DND-41 (cell line): ENCODE measurements at regions not wholly inside any gene's neighbourhood (a gene's known extent, or its start where the extent isn't known, plus 50 kb on each side); places are given as distances from the start of the nearest gene placed in this dataset.

Source experiments
- ATAC-seq: fragments of 200-7000 bp; cut with Tn5 transposase; 3 replicates; pipeline ENCODE4 v1.9.1; 2021; ENCODE audit warnings: low read depth; ENCODE audit not compliant: insufficient read depth
- DNase-seq: peaks from one replicate; pipeline ENCODE4 v3.0.0-alpha.2; 2020
- H2AFZ ChIP-seq: 2 replicates; pipeline ENCODE4 v1.6.0; 2012; ENCODE audit warnings: low read depth, low read length
- H3K27ac ChIP-seq: 2 replicates; pipeline ENCODE4 v1.5.1; 2012; ENCODE audit warnings: low read length, inconsistent platforms
- H3K27me3 ChIP-seq: fragments of 200-600 bp; sonication (generic); 2 replicates; pipeline ENCODE4 v1.6.0; 2012; ENCODE audit warnings: low read length, mild to moderate bottlenecking, inconsistent platforms; ENCODE audit not compliant: insufficient read depth, poor library complexity
- H3K36me3 ChIP-seq: 2 replicates; pipeline ENCODE4 v1.5.1; 2012; ENCODE audit warnings: low read length, inconsistent platforms; ENCODE audit not compliant: insufficient read depth
- H3K4me1 ChIP-seq: 2 replicates; pipeline ENCODE4 v1.5.1; 2012; ENCODE audit warnings: mild to moderate bottlenecking, low read length; ENCODE audit not compliant: insufficient read depth
- H3K4me2 ChIP-seq: 2 replicates; pipeline ENCODE4 v1.6.0; 2012; ENCODE audit warnings: mild to moderate bottlenecking, moderate library complexity, low read length, inconsistent platforms; ENCODE audit not compliant: insufficient read depth
- H3K4me3 ChIP-seq, 2 experiments: fragments of 200-600 bp in 1 of 2; shearing (Covaris generic) in 1 of 2; 2 replicates each; pipeline ENCODE4 v1.5.1; 2012 to 2016; ENCODE audit warnings: inconsistent platforms in 2 of 2, low read length in 2 of 2, mild to moderate bottlenecking in 2 of 2, low read depth in 1 of 2, moderate library complexity in 1 of 2
- H3K79me2 ChIP-seq: 2 replicates; pipeline ENCODE4 v1.6.0; 2012; ENCODE audit warnings: low read length, inconsistent platforms; ENCODE audit not compliant: insufficient read depth
- H3K9ac ChIP-seq: 2 replicates; pipeline ENCODE4 v1.6.0; 2012; ENCODE audit warnings: low read depth, mild to moderate bottlenecking, inconsistent platforms, low read length, moderate library complexity
- H3K9me3 ChIP-seq: 2 replicates; pipeline ENCODE4 v1.5.1; 2012; ENCODE audit warnings: low read length, moderate library complexity, mild to moderate bottlenecking, inconsistent platforms; ENCODE audit not compliant: insufficient read depth, severe bottlenecking
- H4K20me1 ChIP-seq: 2 replicates; pipeline ENCODE4 v1.6.0; 2012; ENCODE audit warnings: low read length; ENCODE audit not compliant: insufficient read depth
- EZH2 ChIP-seq: IDR thresholded peaks from 3 replicates; pipeline ENCODE4 v1.6.1; 2012; ENCODE audit warnings: borderline replicate concordance, low read depth, mild to moderate bottlenecking, moderate library complexity, low read length, inconsistent platforms; ENCODE audit not compliant: severe bottlenecking
- TF ChIP-seq, protein P1 (sequence below): IDR thresholded peaks from 2 replicates; pipeline ENCODE4 v1.5.1; 2012; ENCODE audit warnings: borderline replicate concordance, low read length, moderate library complexity, mild to moderate bottlenecking; ENCODE audit not compliant: poor library complexity, severe bottlenecking; ENCODE audit errors: extremely low read depth

DNA sequence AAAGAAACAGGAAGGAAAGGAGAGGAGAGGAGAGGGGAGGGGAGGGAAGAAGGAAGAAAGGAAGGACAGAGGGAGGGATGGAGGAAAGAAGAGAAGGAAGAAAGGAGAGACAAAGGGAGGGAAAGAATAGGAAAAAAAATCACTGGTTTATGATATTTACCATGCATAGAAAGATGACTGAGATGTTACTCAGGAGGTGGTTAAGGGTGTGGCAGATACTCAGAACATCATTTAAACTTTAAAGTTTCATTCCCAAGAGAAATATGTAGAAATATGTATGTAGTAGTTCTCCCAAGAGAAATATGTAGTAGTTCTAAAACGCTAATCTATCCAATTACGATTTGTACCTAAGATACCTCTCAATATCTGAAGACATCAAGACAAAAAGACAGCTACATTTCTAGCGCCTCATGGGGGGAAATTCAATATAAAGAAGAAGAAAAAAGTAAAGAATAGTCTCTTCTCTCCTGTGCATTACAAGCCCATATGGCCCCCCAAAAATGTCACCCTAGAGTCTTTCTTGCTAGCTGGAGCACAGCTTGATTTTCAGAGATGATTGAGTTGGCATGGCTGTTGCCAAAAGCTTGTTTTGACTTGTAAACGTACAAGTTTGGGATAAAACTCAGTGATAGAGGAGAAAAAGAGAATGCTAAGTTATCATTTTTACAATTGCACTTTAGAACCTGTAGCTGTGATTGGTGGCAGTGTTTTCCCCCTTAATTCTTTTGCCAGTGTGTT is 539.2 kb downstream of the CDH26 start:
- ATAC-seq (no peak), DNase-seq (no peak)
- no peaks in the 10 kb centered on the region for H3K9me3 ChIP-seq
- H3K9ac ChIP-seq: no peak overlapping the region
- TF ChIP-seq, protein P1, sequence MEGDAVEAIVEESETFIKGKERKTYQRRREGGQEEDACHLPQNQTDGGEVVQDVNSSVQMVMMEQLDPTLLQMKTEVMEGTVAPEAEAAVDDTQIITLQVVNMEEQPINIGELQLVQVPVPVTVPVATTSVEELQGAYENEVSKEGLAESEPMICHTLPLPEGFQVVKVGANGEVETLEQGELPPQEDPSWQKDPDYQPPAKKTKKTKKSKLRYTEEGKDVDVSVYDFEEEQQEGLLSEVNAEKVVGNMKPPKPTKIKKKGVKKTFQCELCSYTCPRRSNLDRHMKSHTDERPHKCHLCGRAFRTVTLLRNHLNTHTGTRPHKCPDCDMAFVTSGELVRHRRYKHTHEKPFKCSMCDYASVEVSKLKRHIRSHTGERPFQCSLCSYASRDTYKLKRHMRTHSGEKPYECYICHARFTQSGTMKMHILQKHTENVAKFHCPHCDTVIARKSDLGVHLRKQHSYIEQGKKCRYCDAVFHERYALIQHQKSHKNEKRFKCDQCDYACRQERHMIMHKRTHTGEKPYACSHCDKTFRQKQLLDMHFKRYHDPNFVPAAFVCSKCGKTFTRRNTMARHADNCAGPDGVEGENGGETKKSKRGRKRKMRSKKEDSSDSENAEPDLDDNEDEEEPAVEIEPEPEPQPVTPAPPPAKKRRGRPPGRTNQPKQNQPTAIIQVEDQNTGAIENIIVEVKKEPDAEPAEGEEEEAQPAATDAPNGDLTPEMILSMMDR: no peak
- H3K4me1 ChIP-seq: no peaks in the 10 kb centered on the region
- no peak overlapping the region for H3K4me2 ChIP-seq
- H3K27ac ChIP-seq: no peak overlapping the region
- H2AFZ ChIP-seq: no peak overlapping the region
- no peaks in the 10 kb centered on the region for H3K79me2 ChIP-seq
- no peak overlapping the region for H3K4me3 ChIP-seq
- no peaks in the 10 kb centered on the region for H3K27me3 ChIP-seq
- no peaks in the 10 kb centered on the region for H4K20me1 ChIP-seq
- no peaks in the 10 kb centered on the region for H3K36me3 ChIP-seq

- Histone ChIP-seq H3K4me1 (no peaks in the 10 kb centered on the region), H3K27me3 (no peaks in the 10 kb centered on the region), H3K36me3 (no peaks in the 10 kb centered on the region), H3K9me3 (no peaks in the 10 kb centered on the region), H3K4me3 (no peak overlapping the region), H3K79me2 (no peaks in the 10 kb centered on the region), H3K27ac (no peak overlapping the region), H3K9ac (no peak overlapping the region), H4K20me1 (no peaks in the 10 kb centered on the region), H3K4me2 (no peak overlapping the region), H2AFZ (no peak overlapping the region)
- TF ChIP-seq, protein P1: no peak
- no peak for TF ChIP-seq EZH2
- no peak for ATAC-seq
- DNase-seq: no peak
Observed at GRCh38 chr20:60500038-60500701, 541.9 kb downstream of the CDH26 start.

DNA sequence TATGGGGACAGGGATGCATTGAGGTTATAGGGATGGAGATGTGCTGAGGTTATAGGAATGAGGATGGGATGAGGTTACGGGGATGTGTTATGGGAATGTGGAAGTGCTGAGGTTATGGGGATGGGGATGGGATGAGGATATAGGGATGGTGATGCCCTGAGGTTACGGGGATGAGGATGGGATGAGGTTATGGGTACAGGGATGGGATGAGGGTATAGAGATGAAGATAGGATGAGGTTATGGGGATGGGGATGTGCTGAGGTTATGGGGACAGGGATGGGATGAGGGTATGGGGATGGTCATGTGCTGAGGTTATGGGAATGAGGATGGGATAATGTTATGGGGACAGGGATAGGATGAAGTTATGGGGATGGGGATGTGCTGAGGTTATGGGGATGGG is 542.8 kb downstream of the CDH26 start:
- H2AFZ ChIP-seq: no peak overlapping the region
- no peak overlapping the region for H3K4me2 ChIP-seq
- no peak for TF ChIP-seq EZH2
- TF ChIP-seq, protein P1: no peak
- no peaks in the 10 kb centered on the region for H3K9me3 ChIP-seq
- H3K27me3 ChIP-seq: no peaks in the 10 kb centered on the region
- H3K79me2 ChIP-seq: no peaks in the 10 kb centered on the region
- DNase-seq (no peak), ATAC-seq (no peak)
- H3K4me1 ChIP-seq: no peaks in the 10 kb centered on the region
- H3K27ac ChIP-seq: no peak overlapping the region
- H3K9ac ChIP-seq: no peak overlapping the region
- H3K4me3 ChIP-seq: no peak overlapping the region
- no peaks in the 10 kb centered on the region for H3K36me3 ChIP-seq
- no peaks in the 10 kb centered on the region for H4K20me1 ChIP-seq
